Loucy (cell line): ENCODE measurements at regions not wholly inside any gene's neighbourhood (a gene's known extent, or its start where the extent isn't known, plus 50 kb on each side); places are given as distances from the start of the nearest gene placed in this dataset.

Experiments
- H2AFZ ChIP-seq: fragments of 200-600 bp; sonication (generic); 2 replicates; pipeline ENCODE4 v1.6.0; 2016; ENCODE audit warnings: antibody characterized with exemption, mild to moderate bottlenecking, low read length, moderate library complexity
- H3F3A ChIP-seq: fragments of 200-600 bp; 2 replicates; pipeline ENCODE4 v1.6.0; 2016; ENCODE audit warnings: antibody characterized with exemption, low read depth, mild to moderate bottlenecking
- H3K27me3 ChIP-seq: fragments of 200-600 bp; sonication (generic); 2 replicates; pipeline ENCODE4 v1.6.1; 2014; ENCODE audit warnings: low read length, mild to moderate bottlenecking; ENCODE audit not compliant: insufficient read depth, poor library complexity, severe bottlenecking
- H3K36me3 ChIP-seq: fragments of 200-600 bp; sonication (generic); 2 replicates; pipeline ENCODE4 v1.6.1; 2016; ENCODE audit warnings: low read length; ENCODE audit not compliant: insufficient read depth
- H3K4me1 ChIP-seq: fragments of 200-600 bp; sonication (generic); 2 replicates; pipeline ENCODE4 v1.5.1; 2014; ENCODE audit warnings: low read length, mild to moderate bottlenecking; ENCODE audit not compliant: insufficient read depth, poor library complexity, severe bottlenecking
- H3K4me2 ChIP-seq: fragments of 200-600 bp; sonication (generic); 2 replicates; pipeline ENCODE4 v1.6.0; 2014; ENCODE audit warnings: antibody characterized with exemption, low read length, low read depth, mild to moderate bottlenecking; ENCODE audit not compliant: poor library complexity, severe bottlenecking
- H3K4me3 ChIP-seq: fragments of 200-600 bp; sonication (generic); 2 replicates; pipeline ENCODE4 v1.5.1; 2014; ENCODE audit warnings: low read length, mild to moderate bottlenecking, mixed read lengths; ENCODE audit not compliant: poor library complexity, severe bottlenecking
- H3K79me2 ChIP-seq: fragments of 200-600 bp; sonication (generic); 2 replicates; pipeline ENCODE4 v1.6.1; 2014; ENCODE audit warnings: low read length; ENCODE audit not compliant: insufficient read depth
- H3K9ac ChIP-seq: fragments of 200-600 bp; sonication (generic); 2 replicates; pipeline ENCODE4 v1.6.0; 2014; ENCODE audit warnings: mild to moderate bottlenecking, low read depth, low read length, moderate library complexity; ENCODE audit not compliant: poor library complexity, severe bottlenecking
- H3K9me2 ChIP-seq: fragments of 200-600 bp; sonication (generic); replicated peaks from 2 replicates; pipeline ENCODE4 v1.6.1; 2016; ENCODE audit warnings: low read depth, low read length, mixed read lengths
- H3K9me3 ChIP-seq: fragments of 200-600 bp; sonication (generic); 2 replicates; pipeline ENCODE4 v1.6.1; 2014; ENCODE audit warnings: mild to moderate bottlenecking, antibody characterized with exemption, low read length, low read depth; ENCODE audit not compliant: insufficient read depth
- H4K20me1 ChIP-seq: fragments of 200-600 bp; sonication (generic); 2 replicates; pipeline ENCODE4 v1.6.0; 2014; ENCODE audit warnings: antibody characterized with exemption, low read length, mild to moderate bottlenecking; ENCODE audit not compliant: insufficient read depth, poor library complexity, severe bottlenecking
- CTCF ChIP-seq: fragments of 200-600 bp; sonication (generic); conservative IDR thresholded peaks from 2 replicates; pipeline ENCODE4 v1.5.1; 2014; ENCODE audit warnings: mild to moderate bottlenecking, antibody characterized with exemption, low read length
- EZH2phosphoT487 ChIP-seq: fragments of 200-600 bp; IDR thresholded peaks from 2 replicates; pipeline ENCODE4 v1.6.1; 2018; ENCODE audit warnings: antibody characterized with exemption, mild to moderate bottlenecking, moderate library complexity, borderline replicate concordance

GRCh38 chr5:84506625-84507024 is 121.9 kb upstream of the EDIL3 start:
- Histone ChIP-seq H3K4me3 (no peak overlapping the region), H3K9ac (no peak overlapping the region), H3K79me2 (no peaks in the 10 kb centered on the region), H3K36me3 (no peaks in the 10 kb centered on the region), H3K4me1 (no peaks in the 10 kb centered on the region), H3K4me2 (no peak overlapping the region), H2AFZ (no peak overlapping the region), H3K27me3 (no peaks in the 10 kb centered on the region), H4K20me1 (peaks cover 3% of the 10 kb centered on the region), H3K9me3 (no peaks in the 10 kb centered on the region), H3K9me2 (no peaks in the 10 kb centered on the region), H3F3A (no peaks in the 10 kb centered on the region)
- TF ChIP-seq EZH2phosphoT487: no peak
- TF ChIP-seq CTCF: no peak

DNA sequence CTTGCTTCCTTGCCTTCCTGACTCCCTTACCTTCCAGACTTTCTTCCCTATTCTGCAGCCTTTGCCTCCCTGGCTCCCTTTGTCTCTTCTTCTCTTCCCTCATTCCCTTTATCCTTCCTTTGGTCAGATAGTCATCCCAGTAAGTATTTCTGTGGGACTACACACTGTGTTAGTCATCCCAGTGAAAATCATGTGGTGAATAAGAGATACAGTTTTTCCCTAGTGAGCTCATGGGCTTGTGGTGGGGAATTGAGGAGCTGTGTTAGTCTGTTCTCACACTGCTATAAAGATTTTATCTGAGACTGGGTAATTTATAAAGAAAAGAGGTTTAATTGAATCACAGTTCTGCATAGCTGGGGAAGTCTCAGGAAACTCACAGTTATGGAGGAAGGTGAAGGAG is 109.8 kb upstream of the EDIL3 start:
- H2AFZ ChIP-seq: no peak overlapping the region
- no peaks in the 10 kb centered on the region for H3K79me2 ChIP-seq
- H4K20me1 ChIP-seq: no peaks in the 10 kb centered on the region
- no peak overlapping the region for H3K4me2 ChIP-seq
- H3K9ac ChIP-seq: no peak overlapping the region
- TF ChIP-seq EZH2phosphoT487 (no peak), CTCF (no peak)
- no peak overlapping the region for H3K4me3 ChIP-seq
- no peaks in the 10 kb centered on the region for H3K36me3 ChIP-seq
- no peaks in the 10 kb centered on the region for H3K4me1 ChIP-seq
- H3K9me2 ChIP-seq: no peaks in the 10 kb centered on the region
- no peaks in the 10 kb centered on the region for H3K9me3 ChIP-seq
- peaks cover 25% of the 10 kb centered on the region for H3K27me3 ChIP-seq
- no peaks in the 10 kb centered on the region for H3F3A ChIP-seq

DNA sequence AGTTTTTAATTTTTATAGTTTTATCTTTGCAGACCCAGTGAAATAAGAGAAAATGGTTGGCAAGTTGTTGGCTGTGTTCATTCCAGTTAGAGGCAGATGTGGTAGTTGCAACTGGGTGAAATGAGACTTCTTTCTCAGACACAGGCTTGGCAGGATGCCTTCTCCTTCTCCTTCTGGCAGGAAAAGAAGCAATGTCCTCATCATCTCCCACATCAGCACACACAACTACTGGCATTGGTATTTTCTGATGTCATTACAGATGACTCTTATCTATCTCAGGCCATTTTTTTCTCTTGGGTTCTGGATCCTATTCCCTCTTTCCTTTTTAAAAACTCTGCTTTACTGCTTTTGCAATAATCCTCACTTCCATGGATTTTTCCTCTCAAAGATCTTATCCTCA is 103.3 kb upstream of the EDIL3 start:
- Histone ChIP-seq H2AFZ (no peak overlapping the region), H3K9me2 (no peaks in the 10 kb centered on the region), H3K4me1 (no peaks in the 10 kb centered on the region), H3K79me2 (no peaks in the 10 kb centered on the region), H3K36me3 (no peaks in the 10 kb centered on the region), H3K27me3 (peaks cover 36% of the 10 kb centered on the region), H3K4me3 (no peak overlapping the region), H3F3A (no peaks in the 10 kb centered on the region), H3K9ac (no peak overlapping the region), H3K9me3 (no peaks in the 10 kb centered on the region), H4K20me1 (no peaks in the 10 kb centered on the region), H3K4me2 (no peak overlapping the region)
- TF ChIP-seq CTCF (no peak), EZH2phosphoT487 (no peak)
